ENCODE measurements at regions not wholly inside any gene's neighbourhood (a gene's known extent, or its start where the extent isn't known, plus 50 kb on each side); places are given as distances from the start of the nearest gene placed in this dataset.

GRCh38 chr10:21003240-21003822 is 106.2 kb upstream of the NEBL start:
- TF ChIP-seq, protein P1, sequence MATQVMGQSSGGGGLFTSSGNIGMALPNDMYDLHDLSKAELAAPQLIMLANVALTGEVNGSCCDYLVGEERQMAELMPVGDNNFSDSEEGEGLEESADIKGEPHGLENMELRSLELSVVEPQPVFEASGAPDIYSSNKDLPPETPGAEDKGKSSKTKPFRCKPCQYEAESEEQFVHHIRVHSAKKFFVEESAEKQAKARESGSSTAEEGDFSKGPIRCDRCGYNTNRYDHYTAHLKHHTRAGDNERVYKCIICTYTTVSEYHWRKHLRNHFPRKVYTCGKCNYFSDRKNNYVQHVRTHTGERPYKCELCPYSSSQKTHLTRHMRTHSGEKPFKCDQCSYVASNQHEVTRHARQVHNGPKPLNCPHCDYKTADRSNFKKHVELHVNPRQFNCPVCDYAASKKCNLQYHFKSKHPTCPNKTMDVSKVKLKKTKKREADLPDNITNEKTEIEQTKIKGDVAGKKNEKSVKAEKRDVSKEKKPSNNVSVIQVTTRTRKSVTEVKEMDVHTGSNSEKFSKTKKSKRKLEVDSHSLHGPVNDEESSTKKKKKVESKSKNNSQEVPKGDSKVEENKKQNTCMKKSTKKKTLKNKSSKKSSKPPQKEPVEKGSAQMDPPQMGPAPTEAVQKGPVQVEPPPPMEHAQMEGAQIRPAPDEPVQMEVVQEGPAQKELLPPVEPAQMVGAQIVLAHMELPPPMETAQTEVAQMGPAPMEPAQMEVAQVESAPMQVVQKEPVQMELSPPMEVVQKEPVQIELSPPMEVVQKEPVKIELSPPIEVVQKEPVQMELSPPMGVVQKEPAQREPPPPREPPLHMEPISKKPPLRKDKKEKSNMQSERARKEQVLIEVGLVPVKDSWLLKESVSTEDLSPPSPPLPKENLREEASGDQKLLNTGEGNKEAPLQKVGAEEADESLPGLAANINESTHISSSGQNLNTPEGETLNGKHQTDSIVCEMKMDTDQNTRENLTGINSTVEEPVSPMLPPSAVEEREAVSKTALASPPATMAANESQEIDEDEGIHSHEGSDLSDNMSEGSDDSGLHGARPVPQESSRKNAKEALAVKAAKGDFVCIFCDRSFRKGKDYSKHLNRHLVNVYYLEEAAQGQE (IDR thresholded peaks at IDR 0.05; ENCODE audit: insufficient read depth in 1 of 2, low read depth in 2 of 2, low read length in 2 of 2): no peak
- no peak for TF ChIP-seq TAF1 (IDR thresholded peaks at IDR 0.05; ENCODE audit: borderline replicate concordance, insufficient read depth, low read length)
- TF ChIP-seq SIN3A (IDR thresholded peaks at IDR 0.05; ENCODE audit: borderline replicate concordance, insufficient read depth, low read length): no peak
- no peak for TF ChIP-seq POLR2AphosphoS5 (IDR thresholded peaks at IDR 0.05; ENCODE audit: low read depth, low read length)
- TF ChIP-seq FOXP2 (optimal IDR thresholded peaks at IDR 0.05; ENCODE audit: borderline replicate concordance, extremely low read depth, extremely low read length, insufficient read depth): no peak

All from PFSK-1 (cell line).